ENCODE measurements at regions not wholly inside any gene's neighbourhood (a gene's known extent, or its start where the extent isn't known, plus 50 kb on each side); places are given as distances from the start of the nearest gene placed in this dataset.
"Not testable (repeated sequence)": the region's sequence is repeated elsewhere in the genome, so short reads cannot be mapped to it uniquely, and the experiment has no call there.

GRCh38 chr1:166605137-166605536 is 234.1 kb upstream of the POGK start:
- DNase-seq, result no peak

GRCh38 chr1:166612886-166613285 is 226.4 kb upstream of the POGK start:
- DNase-seq, result no peak

GRCh38 chr1:166616206-166616605 is 223.1 kb upstream of the POGK start:
- no peak for DNase-seq

- no peak for DNase-seq
Observed at GRCh38 chr1:166626711-166627110, 212.6 kb upstream of the POGK start.

DNA sequence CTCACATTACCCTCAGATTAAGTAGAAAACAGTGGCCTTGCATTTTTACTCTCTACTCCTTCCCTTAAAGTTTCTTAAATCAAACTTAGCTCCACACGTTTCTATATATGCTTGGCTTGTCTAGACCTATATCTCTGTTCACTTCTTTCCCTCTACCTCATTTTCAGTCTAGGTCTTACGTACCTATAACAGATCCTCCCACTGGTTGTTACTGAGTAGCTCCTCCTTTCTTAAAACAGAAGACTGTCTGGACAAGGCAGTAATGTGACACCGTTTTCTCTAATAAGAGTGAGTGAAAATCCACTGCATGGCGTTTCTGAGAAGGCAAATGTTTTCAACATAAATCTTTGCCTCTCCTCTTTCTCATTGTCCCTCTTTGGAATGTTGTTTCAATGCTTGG is 211.7 kb upstream of the POGK start:
- DNase-seq, result no peak

DNA sequence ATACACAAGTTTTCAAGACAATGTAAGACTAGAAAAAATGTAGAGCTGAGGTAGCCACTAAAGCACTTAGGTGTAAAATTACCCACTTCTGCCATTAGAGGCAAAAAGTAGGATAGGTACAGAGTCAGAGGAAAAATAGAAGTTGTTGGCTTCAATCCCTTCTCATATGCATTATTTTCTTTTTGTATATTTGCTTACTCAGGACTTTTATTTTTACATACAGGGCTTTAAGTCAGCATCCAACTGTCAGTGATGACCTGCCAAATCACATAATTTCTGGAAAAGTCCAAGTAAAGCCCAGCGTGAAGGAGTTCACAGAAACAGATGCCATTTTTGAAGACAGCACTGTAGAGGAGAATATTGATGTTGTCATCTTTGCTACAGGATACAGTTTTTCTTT is 211.0 kb upstream of the POGK start:
- no peak for DNase-seq

DNA sequence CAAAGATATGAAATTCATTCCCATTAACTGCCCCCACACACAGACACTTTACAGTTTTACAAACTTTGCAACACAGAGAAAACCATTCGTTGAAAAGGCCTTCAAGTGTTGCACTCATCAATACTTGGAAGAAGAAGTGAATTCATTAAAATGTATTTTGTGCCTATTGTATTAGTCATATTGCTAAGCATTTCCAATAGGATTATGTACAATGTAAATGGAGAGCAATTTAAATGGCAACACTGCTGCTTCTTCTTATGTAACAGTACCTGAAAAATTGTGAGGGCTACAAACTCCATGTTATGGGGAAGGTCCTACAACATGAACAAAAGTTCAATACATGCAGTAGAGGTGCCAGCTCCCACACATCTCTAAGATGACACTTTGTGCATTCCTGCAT is 209.3 kb upstream of the POGK start:
- DNase-seq, result no peak

DNA sequence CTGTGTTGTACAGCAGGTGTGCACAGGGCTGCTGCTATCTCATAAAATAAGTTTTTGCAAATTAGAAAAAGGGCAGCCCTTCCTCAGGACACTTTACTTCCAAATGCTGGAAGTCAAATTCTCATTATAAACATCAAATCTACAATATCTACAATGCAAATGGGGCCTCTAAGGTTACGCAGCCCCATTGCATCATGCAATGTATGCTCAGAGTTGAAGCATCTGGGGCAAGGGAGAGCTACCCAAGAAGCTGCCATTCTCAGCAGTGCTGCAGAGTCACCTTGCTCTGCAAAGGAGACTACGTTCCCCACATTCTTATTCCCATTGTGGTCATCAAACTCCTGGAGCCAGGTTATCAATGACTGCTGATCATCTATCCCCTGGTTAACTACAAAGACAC is 208.9 kb upstream of the POGK start:
- DNase-seq, result no peak

DNA sequence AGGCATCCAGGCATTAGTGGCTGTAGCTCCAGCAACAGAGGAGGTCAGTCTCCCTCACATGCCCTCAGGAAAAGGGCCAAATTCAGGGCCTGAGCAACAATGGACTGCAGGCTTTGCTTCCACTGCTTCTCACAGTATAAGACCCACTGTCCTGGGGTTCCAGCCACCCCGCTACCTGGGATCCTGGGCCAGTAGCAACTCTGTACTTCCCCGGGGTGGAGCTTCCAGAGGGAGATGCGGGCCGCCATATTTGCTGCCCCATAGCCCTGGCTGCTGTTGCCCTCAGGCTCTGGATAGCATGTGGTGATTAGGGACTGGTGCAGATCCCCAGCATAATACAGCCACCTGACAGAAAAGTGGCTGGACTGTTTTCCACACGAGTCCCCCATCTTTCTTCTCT is 201.1 kb upstream of the POGK start:
- DNase-seq, result no peak

DNA sequence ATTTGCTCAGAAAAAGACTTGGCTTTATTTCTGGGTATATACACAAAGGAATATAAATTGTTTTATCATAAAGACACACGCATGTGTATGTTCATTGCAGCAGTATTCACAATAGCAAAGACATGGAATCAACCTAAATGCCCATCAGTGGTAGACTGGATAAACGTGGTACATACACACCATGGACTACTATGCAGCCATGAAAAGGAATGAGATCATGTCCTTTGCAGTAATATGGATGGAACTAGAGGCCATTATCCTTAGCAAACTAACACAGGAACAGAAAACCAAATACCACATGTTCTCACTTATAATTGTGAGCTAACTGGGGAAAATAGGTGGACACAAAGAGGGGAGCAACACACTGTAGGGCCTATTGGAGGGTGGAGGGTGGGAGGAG is 182.0 kb upstream of the POGK start:
- DNase-seq, result not testable (repeated sequence)

- DNase-seq, result not testable (repeated sequence)
Observed at GRCh38 chr1:166666790-166667189, 172.5 kb upstream of the POGK start.

- not testable (repeated sequence) for DNase-seq
Observed at GRCh38 chr1:166667600-166667999, 171.7 kb upstream of the POGK start.

GRCh38 chr1:166671627-166672026 is 167.6 kb upstream of the POGK start:
- DNase-seq, result no peak

- no peak for DNase-seq
Observed at GRCh38 chr1:166673722-166674121, 165.6 kb upstream of the POGK start.

GRCh38 chr1:166675213-166675612 is 164.1 kb upstream of the POGK start:
- DNase-seq, result no peak

GRCh38 chr1:166676981-166677380 is 162.3 kb upstream of the POGK start:
- no peak for DNase-seq

GRCh38 chr1:166679369-166679768 is 159.9 kb upstream of the POGK start:
- no peak for DNase-seq

GRCh38 chr1:166682588-166682987 is 156.7 kb upstream of the POGK start:
- no peak for DNase-seq

- DNase-seq, result not testable (repeated sequence)
Observed at GRCh38 chr1:166684669-166685068, 154.6 kb upstream of the POGK start.

DNA sequence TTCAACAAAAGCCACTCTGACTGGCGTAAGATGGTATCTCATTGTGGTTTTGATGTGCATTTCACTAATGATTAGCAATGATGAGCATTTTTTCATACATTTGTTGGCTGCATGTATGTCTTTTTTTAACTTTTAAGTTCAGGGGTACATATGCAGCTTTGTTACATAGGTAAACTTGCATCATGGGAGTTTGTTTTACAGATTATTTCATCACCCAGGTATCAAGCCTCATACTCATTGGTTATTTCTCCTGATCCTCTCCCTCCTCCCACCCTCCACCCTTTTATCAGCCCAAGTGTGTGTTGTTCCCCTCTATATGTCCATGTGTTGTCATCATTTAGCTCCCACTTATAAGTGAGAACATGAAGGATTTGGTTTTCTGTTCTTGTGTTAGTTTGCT is 154.1 kb upstream of the POGK start:
- DNase-seq, result no peak

- DNase-seq, result not testable (repeated sequence)
Observed at GRCh38 chr1:166685891-166686290, 153.4 kb upstream of the POGK start.

DNA sequence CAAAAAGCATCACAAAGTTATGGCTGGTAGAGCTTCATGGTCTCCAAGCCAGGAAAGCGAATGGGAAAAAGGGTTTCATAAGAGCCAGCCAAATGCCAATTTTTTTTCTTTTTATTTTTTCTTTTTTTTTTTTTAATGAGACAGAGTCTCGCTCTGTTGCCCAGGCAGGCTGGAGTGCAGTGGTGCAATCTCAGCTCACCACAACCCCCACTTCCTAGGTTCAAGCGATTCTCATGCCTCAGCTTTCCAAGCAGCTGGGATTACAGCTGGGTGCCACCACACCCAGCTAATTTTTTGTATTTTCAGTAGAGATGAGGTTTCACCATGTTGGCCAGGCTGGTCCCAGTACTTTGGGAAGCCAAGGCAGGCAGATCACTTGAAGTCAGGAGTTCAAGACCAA is 148.7 kb upstream of the POGK start:
- not testable (repeated sequence) for DNase-seq

DNA sequence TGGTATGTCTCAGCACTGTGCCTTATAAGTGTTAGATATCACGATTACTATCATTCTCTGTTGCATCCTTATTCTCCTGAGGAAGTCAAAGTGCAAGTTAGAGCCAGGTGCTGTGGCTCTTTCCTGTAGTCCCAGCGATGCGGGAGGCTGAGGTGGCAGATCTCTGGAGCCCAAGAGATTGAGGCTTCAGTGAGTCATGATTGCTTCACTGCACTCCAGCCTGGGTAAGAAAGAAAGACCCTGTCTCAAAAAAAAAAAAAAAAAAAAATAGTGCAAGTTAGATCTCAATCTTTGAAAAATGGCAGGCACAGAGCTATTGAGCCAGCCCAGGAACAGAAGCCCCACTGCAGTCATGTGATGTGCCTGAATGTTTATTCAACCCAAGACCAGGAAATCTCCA is 147.8 kb upstream of the POGK start:
- DNase-seq, result no peak

DNA sequence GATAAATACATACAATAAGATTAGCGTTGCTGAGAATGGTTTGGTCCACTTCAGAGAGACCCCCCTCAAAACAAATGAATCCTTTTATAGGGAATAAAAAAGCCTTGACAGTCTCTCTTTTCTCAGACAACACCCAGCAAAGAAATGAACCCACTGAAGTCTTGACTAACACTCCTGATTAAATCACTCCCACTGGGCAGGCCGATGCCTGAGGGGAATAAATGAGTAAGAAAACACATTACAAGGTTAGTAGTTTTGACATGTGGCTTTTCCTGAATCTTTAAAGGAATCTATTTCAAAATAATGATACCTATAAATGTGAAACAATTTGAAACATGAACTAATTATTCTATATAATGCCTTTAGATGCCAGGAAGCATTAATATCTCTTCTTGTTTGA is 146.9 kb upstream of the POGK start:
- no peak for DNase-seq

DNA sequence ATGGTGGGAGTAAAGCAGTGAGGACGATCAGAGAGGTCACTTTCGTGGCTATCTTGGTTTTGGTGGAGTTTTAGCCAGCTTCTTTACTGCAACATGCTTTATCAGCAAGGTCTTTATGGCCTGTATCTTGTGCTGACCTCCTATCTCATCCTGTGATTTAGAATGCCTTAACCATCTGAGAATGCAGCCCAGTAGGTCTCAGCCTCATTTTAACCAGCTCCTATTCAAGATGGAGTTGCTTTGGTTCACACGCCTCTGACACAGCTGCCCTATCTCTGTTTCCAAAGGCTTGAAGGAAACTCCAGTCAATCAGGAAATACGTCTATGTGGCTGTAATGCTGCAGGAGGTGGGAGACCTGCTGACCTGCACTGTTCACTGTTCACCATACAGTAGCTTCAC is 146.1 kb upstream of the POGK start:
- DNase-seq, result no peak
